Heart right ventricle (tissue), 16 donors: ENCODE measurements at regions not wholly inside any gene's neighbourhood (a gene's known extent, or its start where the extent isn't known, plus 50 kb on each side); places are given as distances from the start of the nearest gene placed in this dataset.

ENCODE experiments used
- ATAC-seq, 8 donors: fragments of 200-7000 bp; cut with Tn5 transposase; one replicate each; pipeline ENCODE4 v1.9.1; 2020; ENCODE audit warnings: mild to moderate bottlenecking in 8 of 8, moderate library complexity in 8 of 8, moderate number of reproducible peaks in 1 of 8
- DNase-seq, 2 donors: peaks; one replicate each; pipeline ENCODE4 v3.0.0-alpha.2; 2020
- H3K27ac ChIP-seq, 10 donors: fragments of 200-600 bp; sonication (generic) in 2 of 10; one replicate each; pipeline versions ENCODE4 v1.5.0 to v1.8.0; 2020 to 2022; ENCODE audit warnings: mild to moderate bottlenecking in 3 of 10
- H3K27me3 ChIP-seq, 7 donors: fragments of 200-600 bp; one replicate each; pipeline ENCODE4 v1.8.0; 2021 to 2022; ENCODE audit warnings: mild to moderate bottlenecking in 2 of 7
- H3K36me3 ChIP-seq, 9 donors: fragments of 200-600 bp; sonication (generic) in 1 of 9; one replicate each; pipeline versions ENCODE4 v1.5.0 to v1.8.0; 2020 to 2022; ENCODE audit warnings: mild to moderate bottlenecking in 2 of 9
- H3K4me1 ChIP-seq, 9 donors: fragments of 200-600 bp; sonication (generic) in 1 of 9; one replicate each; pipeline versions ENCODE4 v1.5.0 to v1.8.0; 2020 to 2022; ENCODE audit warnings: mild to moderate bottlenecking in 4 of 9
- H3K4me3 ChIP-seq, 10 donors: fragments of 200-600 bp; sonication (generic) in 2 of 10; one replicate each; pipeline versions ENCODE4 v1.5.0 to v1.8.0; 2020 to 2022; ENCODE audit warnings: mild to moderate bottlenecking in 7 of 10, moderate library complexity in 2 of 10
- H3K9me3 ChIP-seq, 11 donors: fragments of 200-600 bp in 10 of 11; sonication (generic) in 2 of 11; one replicate each; pipeline versions ENCODE4 v1.5.0 to v1.8.0; 2013 to 2022; ENCODE audit warnings: mild to moderate bottlenecking in 2 of 11, control low read depth in 1 of 11, moderate library complexity in 1 of 11
- WGBS, 2 donors: extraction: QIAGEN DNeasy Blood & Tissue Kit; methylation state at CpG; one replicate each; pipeline ENCODE4 v1.1.7; 2013; ENCODE audit warnings: inconsistent platforms in 1 of 2; 5-methylcytosine and 5-hydroxymethylcytosine counted together
- intact Hi-C, 10 donors: fragments of 100-400 bp; cut with DNase I; formaldehyde crosslinking; loops; one replicate each; pipeline versions ENCODE4 v1.11.1 to v1.14.2; 2022
- TF ChIP-seq, protein P1 (sequence below), 9 donors: fragments of 200-600 bp; sonication (generic) in 2 of 9; IDR thresholded peaks; one replicate each; pipeline versions ENCODE4 v1.5.0 to v1.8.0; 2021 to 2022; ENCODE audit warnings: antibody characterized with exemption in 9 of 9, mild to moderate bottlenecking in 5 of 9, moderate library complexity in 1 of 9
- donor health status: Arrhythmogenic right ventricular cardiomyopathy.
- donor health status: ischemic (EF 13 %, LVEDD 7.1; RV severe dilation, severe dysfunction).
- donor health status: healthy with polysubstance abuse.
- donor health status: DM: no; HTN: yes; CAD: no.
- donor health status: DM: no; HTN: no; CAD: no.
- donor health status: ischemic (EF 25% LVEDD 6.9; RV normal size, moderate dysfunction).
- donor health status: ischemic (EF 25% LVEDD 5.7; RV mildly dilated, moderate dysfunction).
- donor health status: healthy.
- donor health status: DM: yes; HTN: yes; CAD: no.
- donor health status: Ischemic cardiomyopathy.
- donor health status: ischemic (EF 35%, LVEDD 5.7; RV mildly dilated, moderate dysfunction).
- donor health status: nonischemic (EF 11% LVEDD 7.7; RV severe dilation, severe dysfunction).
- donor health status: DM: yes; HTN: yes; CAD: no.
- donor health status: PGD.
- donor health status: ischemic (EF 29% LVEDD 5.4; RV normal size, mild dysfunction).
- donor health status: nonischemic (EF 23%, LVEDD 6.1; RV moderate dilation, normal function).

DNA sequence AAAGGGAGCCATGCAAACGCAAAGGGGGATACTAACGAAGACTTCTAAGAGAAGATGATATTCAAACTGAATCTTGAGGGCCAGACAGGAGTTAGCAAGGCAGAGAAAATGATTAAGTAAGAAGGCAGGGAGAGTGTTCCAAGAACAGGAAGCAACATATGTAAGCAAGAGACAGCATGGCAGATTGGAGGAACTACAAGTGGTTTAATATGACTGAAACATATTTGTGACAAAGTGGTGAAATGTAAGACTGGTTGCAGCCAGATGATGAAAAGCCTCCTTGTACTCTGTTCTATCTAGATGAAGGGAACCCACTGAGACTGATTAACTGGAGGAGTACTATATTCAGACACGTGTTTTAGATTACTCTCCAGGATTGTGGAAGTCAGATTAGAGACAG is 116.6 kb upstream of the DIAPH2 start:
- Histone ChIP-seq H3K4me3 (no peak overlapping the region), H3K4me1 (no peaks in the 10 kb centered on the region), H3K27ac (no peak overlapping the region), H3K36me3 (no peaks in the 10 kb centered on the region), H3K9me3 (no peaks in the 10 kb centered on the region), H3K27me3 (no peaks in the 10 kb centered on the region)
- intact Hi-C loops = loop anchor here in 1 of 10 donors (10.0 kb wide), 1 partner anchor 943 kb away; no protein-coding TSS in a partner anchor
- WGBS, 2 donors = 74 to 82% methylated on average over 3 of the region's 3 CpGs
- TF ChIP-seq, protein P1, sequence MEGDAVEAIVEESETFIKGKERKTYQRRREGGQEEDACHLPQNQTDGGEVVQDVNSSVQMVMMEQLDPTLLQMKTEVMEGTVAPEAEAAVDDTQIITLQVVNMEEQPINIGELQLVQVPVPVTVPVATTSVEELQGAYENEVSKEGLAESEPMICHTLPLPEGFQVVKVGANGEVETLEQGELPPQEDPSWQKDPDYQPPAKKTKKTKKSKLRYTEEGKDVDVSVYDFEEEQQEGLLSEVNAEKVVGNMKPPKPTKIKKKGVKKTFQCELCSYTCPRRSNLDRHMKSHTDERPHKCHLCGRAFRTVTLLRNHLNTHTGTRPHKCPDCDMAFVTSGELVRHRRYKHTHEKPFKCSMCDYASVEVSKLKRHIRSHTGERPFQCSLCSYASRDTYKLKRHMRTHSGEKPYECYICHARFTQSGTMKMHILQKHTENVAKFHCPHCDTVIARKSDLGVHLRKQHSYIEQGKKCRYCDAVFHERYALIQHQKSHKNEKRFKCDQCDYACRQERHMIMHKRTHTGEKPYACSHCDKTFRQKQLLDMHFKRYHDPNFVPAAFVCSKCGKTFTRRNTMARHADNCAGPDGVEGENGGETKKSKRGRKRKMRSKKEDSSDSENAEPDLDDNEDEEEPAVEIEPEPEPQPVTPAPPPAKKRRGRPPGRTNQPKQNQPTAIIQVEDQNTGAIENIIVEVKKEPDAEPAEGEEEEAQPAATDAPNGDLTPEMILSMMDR (IDR thresholded peaks at IDR 0.05) = no peak
- ATAC-seq (no peak), DNase-seq (no peak)

DNA sequence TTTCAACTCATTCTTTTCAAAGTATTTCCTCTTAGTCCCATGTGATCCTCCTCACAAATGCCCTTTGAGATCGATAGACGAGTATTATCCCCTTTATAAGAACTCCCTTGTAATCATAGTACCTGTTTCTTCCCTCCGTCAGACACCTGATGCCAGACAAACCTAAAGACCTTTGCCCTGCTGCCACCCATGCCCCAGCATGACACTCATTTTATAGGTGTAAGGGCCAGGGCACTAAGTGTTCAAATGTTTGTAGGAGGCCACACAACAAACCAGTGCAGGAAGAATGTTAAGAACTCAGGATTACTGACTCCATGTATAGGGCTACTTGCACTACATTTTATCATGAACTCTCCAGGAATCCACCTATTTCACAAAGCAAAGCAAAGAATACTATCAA is 115.6 kb upstream of the DIAPH2 start:
- WGBS, 2 donors = 91 to 92% methylated on average over 3 of the region's 3 CpGs

DNA sequence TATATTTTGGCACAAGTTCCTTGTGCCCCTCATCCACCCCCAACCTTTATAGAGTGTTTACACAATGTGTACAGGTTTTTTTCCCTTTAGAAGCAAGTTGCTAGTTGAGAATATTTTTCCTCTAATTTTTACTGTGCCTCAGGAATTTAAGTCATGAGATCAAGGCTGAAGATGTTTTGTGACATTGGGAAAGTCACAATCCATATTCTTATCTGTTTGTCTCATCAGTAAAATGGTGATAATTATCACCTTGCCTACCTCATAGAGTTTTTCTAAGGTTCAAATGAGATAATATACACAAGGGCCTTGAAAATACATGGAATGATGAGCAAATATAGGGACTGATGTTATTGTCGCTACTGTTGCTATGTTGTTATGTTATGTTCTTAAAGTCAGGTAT is 109.6 kb upstream of the DIAPH2 start:
- intact Hi-C loops = no loop called here
- no peaks in the 10 kb centered on the region for H3K4me1 ChIP-seq
- no peak for ATAC-seq
- no peak for DNase-seq
- H3K27ac ChIP-seq = no peak overlapping the region
- TF ChIP-seq, protein P1 (IDR thresholded peaks at IDR 0.05) = no peak
- H3K27me3 ChIP-seq = peaks cover 0 to 3% (median 0%) of the 10 kb centered on the region in 7 donors
- WGBS, 2 donors = 100% methylated on average over 1 of the region's 1 CpG
- no peaks in the 10 kb centered on the region for H3K36me3 ChIP-seq
- H3K4me3 ChIP-seq = no peak overlapping the region
- H3K9me3 ChIP-seq = no peaks in the 10 kb centered on the region

More for the DNA sequence above, 115.6 kb upstream of the DIAPH2 start:
- intact Hi-C loops = loop anchor here in 1 of 10 donors (10.0 kb wide), 1 partner anchor 944 kb away; no protein-coding TSS in a partner anchor
- no peak for ATAC-seq
- Histone ChIP-seq H3K27me3 (no peaks in the 10 kb centered on the region), H3K36me3 (no peaks in the 10 kb centered on the region), H3K9me3 (no peaks in the 10 kb centered on the region), H3K27ac (no peak overlapping the region), H3K4me3 (no peak overlapping the region), H3K4me1 (no peaks in the 10 kb centered on the region)
- DNase-seq = no peak
- TF ChIP-seq, protein P1 (IDR thresholded peaks at IDR 0.05) = no peak

DNA sequence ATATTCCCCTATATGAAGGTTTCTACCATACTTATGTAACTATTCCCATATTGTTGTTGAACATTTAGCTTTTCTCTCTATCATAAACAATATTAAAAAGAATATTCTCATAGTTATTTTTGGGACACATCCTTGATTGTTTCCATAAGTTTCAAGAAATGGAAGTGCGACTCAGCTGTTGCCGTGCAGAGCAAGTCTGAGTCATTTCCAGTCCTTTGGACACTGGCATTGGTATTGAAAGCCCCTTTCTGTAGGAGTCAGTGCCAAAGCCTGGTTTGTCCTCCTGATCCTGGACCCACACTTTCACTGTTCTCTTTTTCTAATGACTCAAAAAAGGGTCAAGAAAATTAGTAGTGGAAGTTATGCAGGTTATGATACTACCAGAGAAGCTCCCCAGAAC is 108.3 kb upstream of the DIAPH2 start:
- 51 to 59% methylated on average over 2 of the region's 2 CpGs for WGBS, 2 donors
- intact Hi-C loops = no loop called here
- H3K9me3 ChIP-seq = no peaks in the 10 kb centered on the region

More for the DNA sequence above, 108.3 kb upstream of the DIAPH2 start:
- H3K36me3 ChIP-seq = no peaks in the 10 kb centered on the region
- peaks cover 0 to 3% (median 0%) of the 10 kb centered on the region in 7 donors for H3K27me3 ChIP-seq
- no peak for ATAC-seq
- no peak overlapping the region for H3K27ac ChIP-seq
- no peak for DNase-seq
- no peak overlapping the region for H3K4me3 ChIP-seq
- TF ChIP-seq, protein P1 (IDR thresholded peaks at IDR 0.05) = no peak
- no peaks in the 10 kb centered on the region for H3K4me1 ChIP-seq
